ENCODE measurements at regions not wholly inside any gene's neighbourhood (a gene's known extent, or its start where the extent isn't known, plus 50 kb on each side); places are given as distances from the start of the nearest gene placed in this dataset.

- in situ Hi-C loops (cut with HindIII; ENCODE audit: low sequenced_read_pairs), result no loop called here
Measured at GRCh38 chr3:117059067-117059955, 349.7 kb downstream of the TUSC7 start.

GRCh38 chr3:117059956-117060270 lies 350.3 kb downstream of the TUSC7 start:
- in situ Hi-C loops (cut with HindIII; ENCODE audit: low sequenced_read_pairs), result no loop called here

GRCh38 chr3:117063930-117064329 lies 354.4 kb downstream of the TUSC7 start:
- in situ Hi-C loops (cut with HindIII; ENCODE audit: low sequenced_read_pairs), result no loop called here

- in situ Hi-C loops (cut with HindIII; ENCODE audit: low sequenced_read_pairs), result no loop called here
Measured at GRCh38 chr3:117068301-117068700, 358.7 kb downstream of the TUSC7 start.

- in situ Hi-C loops (cut with HindIII; ENCODE audit: low sequenced_read_pairs), result loop anchor here (5.0 kb wide), 1 partner anchor 83 kb away; no protein-coding TSS in a partner anchor
Measured at GRCh38 chr3:117074826-117075225, 365.2 kb downstream of the TUSC7 start.

GRCh38 chr3:117079997-117080396 lies 370.4 kb downstream of the TUSC7 start:
- in situ Hi-C loops (cut with HindIII; ENCODE audit: low sequenced_read_pairs), result no loop called here

GRCh38 chr3:117080872-117081271 lies 371.3 kb downstream of the TUSC7 start:
- in situ Hi-C loops (cut with HindIII; ENCODE audit: low sequenced_read_pairs), result no loop called here

GRCh38 chr3:117084277-117084676 lies 374.7 kb downstream of the TUSC7 start:
- in situ Hi-C loops (cut with HindIII; ENCODE audit: low sequenced_read_pairs), result no loop called here

- in situ Hi-C loops (cut with HindIII; ENCODE audit: low sequenced_read_pairs), result no loop called here
Measured at GRCh38 chr3:117084739-117085270, 375.2 kb downstream of the TUSC7 start.

- in situ Hi-C loops (cut with HindIII; ENCODE audit: low sequenced_read_pairs), result no loop called here
Measured at GRCh38 chr3:117091676-117092075, 382.1 kb downstream of the TUSC7 start.

- in situ Hi-C loops (cut with HindIII; ENCODE audit: low sequenced_read_pairs), result no loop called here
Measured at GRCh38 chr3:117096549-117096948, 387.0 kb downstream of the TUSC7 start.

- in situ Hi-C loops (cut with HindIII; ENCODE audit: low sequenced_read_pairs), result no loop called here
Measured at GRCh38 chr3:117097351-117097750, 387.8 kb downstream of the TUSC7 start.

GRCh38 chr3:117101697-117102096 lies 392.1 kb downstream of the TUSC7 start:
- in situ Hi-C loops (cut with HindIII; ENCODE audit: low sequenced_read_pairs), result no loop called here

- in situ Hi-C loops (cut with HindIII; ENCODE audit: low sequenced_read_pairs), result no loop called here
Measured at GRCh38 chr3:117102426-117102825, 392.8 kb downstream of the TUSC7 start.

GRCh38 chr3:117103675-117104074 lies 394.1 kb downstream of the TUSC7 start:
- in situ Hi-C loops (cut with HindIII; ENCODE audit: low sequenced_read_pairs), result no loop called here

- in situ Hi-C loops (cut with HindIII; ENCODE audit: low sequenced_read_pairs), result no loop called here
Measured at GRCh38 chr3:117104381-117104780, 394.8 kb downstream of the TUSC7 start.

GRCh38 chr3:117104792-117105191 lies 395.2 kb downstream of the TUSC7 start:
- in situ Hi-C loops (cut with HindIII; ENCODE audit: low sequenced_read_pairs), result no loop called here

- in situ Hi-C loops (cut with HindIII; ENCODE audit: low sequenced_read_pairs), result no loop called here
Measured at GRCh38 chr3:117105686-117106085, 396.1 kb downstream of the TUSC7 start.

GRCh38 chr3:117106396-117106795 lies 396.8 kb downstream of the TUSC7 start:
- in situ Hi-C loops (cut with HindIII; ENCODE audit: low sequenced_read_pairs), result no loop called here

GRCh38 chr3:117107946-117108345 lies 398.4 kb downstream of the TUSC7 start:
- in situ Hi-C loops (cut with HindIII; ENCODE audit: low sequenced_read_pairs), result no loop called here

- in situ Hi-C loops (cut with HindIII; ENCODE audit: low sequenced_read_pairs), result no loop called here
Measured at GRCh38 chr3:117109178-117109577, 399.6 kb downstream of the TUSC7 start.

GRCh38 chr3:117114517-117115265 lies 405.1 kb downstream of the TUSC7 start:
- in situ Hi-C loops (cut with HindIII; ENCODE audit: low sequenced_read_pairs), result no loop called here
